Cardiac fibroblast (primary cell): ENCODE measurements at regions not wholly inside any gene's neighbourhood (a gene's known extent, or its start where the extent isn't known, plus 50 kb on each side); places are given as distances from the start of the nearest gene placed in this dataset.

Source experiments
- DNase-seq, 2 donors: peaks; one replicate each; pipeline versions ENCODE4 v3.0.0 to v3.0.0-alpha.2; 2010; ENCODE audit warnings: low read depth in 2 of 2
- H3K4me3 ChIP-seq, 2 donors: replicated peaks in 1 of 2; 1 replicate in 1 of 2; 2 replicates in 1 of 2; pipeline ENCODE4 v1.5.1; 2011; ENCODE audit warnings: low read depth in 2 of 2, low read length in 2 of 2, mild to moderate bottlenecking in 2 of 2, moderate library complexity in 1 of 2
- CTCF ChIP-seq: IDR thresholded peaks from one replicate; pipeline ENCODE4 v1.5.1; 2011; ENCODE audit warnings: low read depth, mild to moderate bottlenecking, low read length, inconsistent platforms

GRCh38 chr6:139762587-139763031, 388.2 kb upstream of the CITED2 start:
- TF ChIP-seq CTCF = no peak
- DNase-seq = peak in 1 of 2 donors; percentile 64
- H3K4me3 ChIP-seq = no peak overlapping the region

GRCh38 chr6:139760128-139760527, 385.7 kb upstream of the CITED2 start:
- peak in 1 of 2 donors; percentile 39 for DNase-seq
- no peak overlapping the region for H3K4me3 ChIP-seq
- TF ChIP-seq CTCF = no peak

GRCh38 chr6:139759086-139759485, 384.6 kb upstream of the CITED2 start:
- TF ChIP-seq CTCF = no peak
- DNase-seq = no peak

GRCh38 chr6:139758209-139758611, 383.8 kb upstream of the CITED2 start:
- peak; percentile 77 to 83 for DNase-seq
- no peak overlapping the region for H3K4me3 ChIP-seq
- no peak for TF ChIP-seq CTCF

More at GRCh38 chr6:139759086-139759485, 384.6 kb upstream of the CITED2 start:
- no peak overlapping the region for H3K4me3 ChIP-seq

GRCh38 chr6:139757784-139758183, 383.3 kb upstream of the CITED2 start:
- no peak overlapping the region for H3K4me3 ChIP-seq
- TF ChIP-seq CTCF = no peak
- peak; percentile 78 to 79 for DNase-seq

- no peak for TF ChIP-seq CTCF
- DNase-seq = no peak
- H3K4me3 ChIP-seq = no peak overlapping the region
Observed at GRCh38 chr6:139756381-139756780, 381.9 kb upstream of the CITED2 start.
